K562 (cell line): ENCODE measurements at regions not wholly inside any gene's neighbourhood (a gene's known extent, or its start where the extent isn't known, plus 50 kb on each side); places are given as distances from the start of the nearest gene placed in this dataset.

Experiments used
- ELF4 ChIP-seq: fragments of 450-650 bp; formaldehyde crosslinking; IDR thresholded peaks from 2 replicates; pipeline ENCODE4 v1.4.0; 2022; ENCODE audit warnings: missing genetic modification characterization
- EP400 ChIP-seq: fragments of 450-650 bp; IDR thresholded peaks from 2 replicates; pipeline ENCODE4 v1.6.1; 2017; ENCODE audit warnings: antibody characterized with exemption, mild to moderate bottlenecking, moderate library complexity
- PHB ChIP-seq: fragments of 250-450 bp; sonication (Bioruptor Pico); IDR thresholded peaks from 2 replicates; pipeline ENCODE4 v1.5.0; 2021
- PHB2 ChIP-seq: fragments of 450-650 bp; IDR thresholded peaks from 2 replicates; pipeline ENCODE4 v1.6.1; 2017; ENCODE audit warnings: low read depth
- SIN3A ChIP-seq, 2 experiments: fragments of 150-350 bp in 1 of 2; IDR thresholded peaks; 2 replicates each; pipeline ENCODE4 v1.6.1; 2011 to 2016; ENCODE audit warnings: borderline replicate concordance in 2 of 2, low read depth in 2 of 2, low read length in 2 of 2, mild to moderate bottlenecking in 2 of 2, moderate library complexity in 2 of 2; ENCODE audit not compliant: control insufficient read depth in 1 of 2
- SMAD4 ChIP-seq: fragments of 250-450 bp; sonication (Bioruptor Pico); conservative IDR thresholded peaks from 2 replicates; pipeline ENCODE4 v1.8.0; 2021; ENCODE audit warnings: inconsistent platforms, mild to moderate bottlenecking, moderate library complexity
- ZBTB7A ChIP-seq: IDR thresholded peaks from 2 replicates; pipeline ENCODE4 v1.6.1; 2011; ENCODE audit warnings: low read depth, mild to moderate bottlenecking, low read length, moderate library complexity, borderline replicate concordance; ENCODE audit not compliant: control insufficient read depth
- TF ChIP-seq, protein P1 (sequence below): sonication (generic); formaldehyde crosslinking; IDR thresholded peaks from 2 replicates; pipeline ENCODE4 v1.8.0; 2023; ENCODE audit warnings: missing genetic modification reagents, mild to moderate bottlenecking, borderline replicate concordance

GRCh38 chr22:27377501-27378295 lies 423.9 kb downstream of the MN1 start (continued):
- TF ChIP-seq, protein P1, sequence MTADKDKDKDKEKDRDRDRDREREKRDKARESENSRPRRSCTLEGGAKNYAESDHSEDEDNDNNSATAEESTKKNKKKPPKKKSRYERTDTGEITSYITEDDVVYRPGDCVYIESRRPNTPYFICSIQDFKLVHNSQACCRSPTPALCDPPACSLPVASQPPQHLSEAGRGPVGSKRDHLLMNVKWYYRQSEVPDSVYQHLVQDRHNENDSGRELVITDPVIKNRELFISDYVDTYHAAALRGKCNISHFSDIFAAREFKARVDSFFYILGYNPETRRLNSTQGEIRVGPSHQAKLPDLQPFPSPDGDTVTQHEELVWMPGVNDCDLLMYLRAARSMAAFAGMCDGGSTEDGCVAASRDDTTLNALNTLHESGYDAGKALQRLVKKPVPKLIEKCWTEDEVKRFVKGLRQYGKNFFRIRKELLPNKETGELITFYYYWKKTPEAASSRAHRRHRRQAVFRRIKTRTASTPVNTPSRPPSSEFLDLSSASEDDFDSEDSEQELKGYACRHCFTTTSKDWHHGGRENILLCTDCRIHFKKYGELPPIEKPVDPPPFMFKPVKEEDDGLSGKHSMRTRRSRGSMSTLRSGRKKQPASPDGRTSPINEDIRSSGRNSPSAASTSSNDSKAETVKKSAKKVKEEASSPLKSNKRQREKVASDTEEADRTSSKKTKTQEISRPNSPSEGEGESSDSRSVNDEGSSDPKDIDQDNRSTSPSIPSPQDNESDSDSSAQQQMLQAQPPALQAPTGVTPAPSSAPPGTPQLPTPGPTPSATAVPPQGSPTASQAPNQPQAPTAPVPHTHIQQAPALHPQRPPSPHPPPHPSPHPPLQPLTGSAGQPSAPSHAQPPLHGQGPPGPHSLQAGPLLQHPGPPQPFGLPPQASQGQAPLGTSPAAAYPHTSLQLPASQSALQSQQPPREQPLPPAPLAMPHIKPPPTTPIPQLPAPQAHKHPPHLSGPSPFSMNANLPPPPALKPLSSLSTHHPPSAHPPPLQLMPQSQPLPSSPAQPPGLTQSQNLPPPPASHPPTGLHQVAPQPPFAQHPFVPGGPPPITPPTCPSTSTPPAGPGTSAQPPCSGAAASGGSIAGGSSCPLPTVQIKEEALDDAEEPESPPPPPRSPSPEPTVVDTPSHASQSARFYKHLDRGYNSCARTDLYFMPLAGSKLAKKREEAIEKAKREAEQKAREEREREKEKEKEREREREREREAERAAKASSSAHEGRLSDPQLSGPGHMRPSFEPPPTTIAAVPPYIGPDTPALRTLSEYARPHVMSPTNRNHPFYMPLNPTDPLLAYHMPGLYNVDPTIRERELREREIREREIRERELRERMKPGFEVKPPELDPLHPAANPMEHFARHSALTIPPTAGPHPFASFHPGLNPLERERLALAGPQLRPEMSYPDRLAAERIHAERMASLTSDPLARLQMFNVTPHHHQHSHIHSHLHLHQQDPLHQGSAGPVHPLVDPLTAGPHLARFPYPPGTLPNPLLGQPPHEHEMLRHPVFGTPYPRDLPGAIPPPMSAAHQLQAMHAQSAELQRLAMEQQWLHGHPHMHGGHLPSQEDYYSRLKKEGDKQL (CRISPR knock-in tag), result no peak
- no peak for TF ChIP-seq PHB2
- no peak for TF ChIP-seq ELF4 (CRISPR knock-in tag)
- no peak for TF ChIP-seq SMAD4 (CRISPR knock-in tag)
- TF ChIP-seq PHB (CRISPR knock-in tag), result no peak
- TF ChIP-seq ZBTB7A, result no peak
- TF ChIP-seq EP400, result no peak
- TF ChIP-seq SIN3A (IDR thresholded peaks at IDR 0.05; ENCODE audit: borderline replicate concordance in 2 of 2, control insufficient read depth in 1 of 2, low read depth in 2 of 2, low read length in 2 of 2), result no peak
